HEK293 (cell line): ENCODE measurements at regions not wholly inside any gene's neighbourhood (a gene's known extent, or its start where the extent isn't known, plus 50 kb on each side); places are given as distances from the start of the nearest gene placed in this dataset.

Experiments
- ATF2 ChIP-seq: fragments of 450-650 bp; formaldehyde crosslinking; IDR thresholded peaks from 2 replicates; pipeline ENCODE4 v1.5.1; 2016; ENCODE audit warnings: missing biosample characterization, missing genetic modification characterization, low read depth
- CTCF ChIP-seq: fragments of 450-650 bp; formaldehyde crosslinking; IDR thresholded peaks from 2 replicates; pipeline ENCODE4 v1.5.1; 2016; ENCODE audit warnings: missing biosample characterization, missing genetic modification characterization
- SETDB1 ChIP-seq: IDR thresholded peaks from one replicate; pipeline ENCODE4 v1.6.1; 2017; ENCODE audit warnings: mild to moderate bottlenecking, low read length, moderate library complexity, mixed read lengths; ENCODE audit not compliant: insufficient read length
- ZFP37 ChIP-seq: fragments of 450-650 bp; formaldehyde crosslinking; IDR thresholded peaks from 2 replicates; pipeline ENCODE4 v1.5.1; 2016; ENCODE audit warnings: missing biosample characterization, missing genetic modification characterization
- ZNF121 ChIP-seq: fragments of 450-650 bp; formaldehyde crosslinking; IDR thresholded peaks from 2 replicates; pipeline ENCODE4 v1.5.1; 2016; ENCODE audit warnings: missing biosample characterization, missing genetic modification characterization
- ZNF24 ChIP-seq: fragments of 450-650 bp; formaldehyde crosslinking; IDR thresholded peaks from 2 replicates; pipeline ENCODE4 v1.5.1; 2016; ENCODE audit warnings: missing biosample characterization, missing genetic modification characterization
- ZNF274 ChIP-seq, 2 experiments: fragments of 200-500 bp in 1 of 2; fragments of 450-650 bp in 1 of 2; sonication (Bioruptor generic) in 1 of 2; formaldehyde crosslinking in 1 of 2; IDR thresholded peaks; 2 replicates each; pipeline versions ENCODE4 v1.5.1 to v1.6.1; 2014 to 2016; ENCODE audit warnings: borderline replicate concordance in 1 of 2, inconsistent platforms in 1 of 2, low read length in 1 of 2, missing biosample characterization in 1 of 2, missing genetic modification characterization in 1 of 2
- ZNF629 ChIP-seq: fragments of 450-650 bp; formaldehyde crosslinking; IDR thresholded peaks from 2 replicates; pipeline ENCODE4 v1.5.1; 2017; ENCODE audit warnings: missing biosample characterization, missing genetic modification characterization
- ZNF76 ChIP-seq: fragments of 450-650 bp; formaldehyde crosslinking; IDR thresholded peaks from 2 replicates; pipeline ENCODE4; 2016; ENCODE audit warnings: low read depth, missing biosample characterization, missing genetic modification characterization, borderline replicate concordance
- TF ChIP-seq, protein P1 (sequence below): fragments of 450-650 bp; formaldehyde crosslinking; IDR thresholded peaks from 2 replicates; pipeline ENCODE4 v1.5.1; 2016; ENCODE audit warnings: missing biosample characterization, missing genetic modification characterization
- TF ChIP-seq, protein P2 (sequence below): fragments of 450-650 bp; formaldehyde crosslinking; IDR thresholded peaks from 2 replicates; pipeline ENCODE4 v1.5.1; 2016; ENCODE audit warnings: missing biosample characterization, missing genetic modification characterization
- TF ChIP-seq, protein P3 (sequence below): fragments of 450-650 bp; formaldehyde crosslinking; IDR thresholded peaks from 2 replicates; pipeline ENCODE4 v1.5.1; 2016; ENCODE audit warnings: missing biosample characterization, missing genetic modification characterization

- no peak for TF ChIP-seq CTCF (tag by site-specific recombination)
- TF ChIP-seq ZNF121 (tag by site-specific recombination): no peak
- TF ChIP-seq ZNF274 (IDR thresholded peaks at IDR 0.05; ENCODE audit: low read length): no peak
- no peak for TF ChIP-seq ZNF274 (tag by site-specific recombination; IDR thresholded peaks at IDR 0.05; ENCODE audit: borderline replicate concordance)
- TF ChIP-seq, protein P1, sequence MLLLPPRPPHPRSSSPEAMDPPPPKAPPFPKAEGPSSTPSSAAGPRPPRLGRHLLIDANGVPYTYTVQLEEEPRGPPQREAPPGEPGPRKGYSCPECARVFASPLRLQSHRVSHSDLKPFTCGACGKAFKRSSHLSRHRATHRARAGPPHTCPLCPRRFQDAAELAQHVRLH (tag by site-specific recombination): no peak
- no peak for TF ChIP-seq ZNF629 (tag by site-specific recombination)
- TF ChIP-seq ZNF24 (tag by site-specific recombination): no peak
- TF ChIP-seq, protein P2, sequence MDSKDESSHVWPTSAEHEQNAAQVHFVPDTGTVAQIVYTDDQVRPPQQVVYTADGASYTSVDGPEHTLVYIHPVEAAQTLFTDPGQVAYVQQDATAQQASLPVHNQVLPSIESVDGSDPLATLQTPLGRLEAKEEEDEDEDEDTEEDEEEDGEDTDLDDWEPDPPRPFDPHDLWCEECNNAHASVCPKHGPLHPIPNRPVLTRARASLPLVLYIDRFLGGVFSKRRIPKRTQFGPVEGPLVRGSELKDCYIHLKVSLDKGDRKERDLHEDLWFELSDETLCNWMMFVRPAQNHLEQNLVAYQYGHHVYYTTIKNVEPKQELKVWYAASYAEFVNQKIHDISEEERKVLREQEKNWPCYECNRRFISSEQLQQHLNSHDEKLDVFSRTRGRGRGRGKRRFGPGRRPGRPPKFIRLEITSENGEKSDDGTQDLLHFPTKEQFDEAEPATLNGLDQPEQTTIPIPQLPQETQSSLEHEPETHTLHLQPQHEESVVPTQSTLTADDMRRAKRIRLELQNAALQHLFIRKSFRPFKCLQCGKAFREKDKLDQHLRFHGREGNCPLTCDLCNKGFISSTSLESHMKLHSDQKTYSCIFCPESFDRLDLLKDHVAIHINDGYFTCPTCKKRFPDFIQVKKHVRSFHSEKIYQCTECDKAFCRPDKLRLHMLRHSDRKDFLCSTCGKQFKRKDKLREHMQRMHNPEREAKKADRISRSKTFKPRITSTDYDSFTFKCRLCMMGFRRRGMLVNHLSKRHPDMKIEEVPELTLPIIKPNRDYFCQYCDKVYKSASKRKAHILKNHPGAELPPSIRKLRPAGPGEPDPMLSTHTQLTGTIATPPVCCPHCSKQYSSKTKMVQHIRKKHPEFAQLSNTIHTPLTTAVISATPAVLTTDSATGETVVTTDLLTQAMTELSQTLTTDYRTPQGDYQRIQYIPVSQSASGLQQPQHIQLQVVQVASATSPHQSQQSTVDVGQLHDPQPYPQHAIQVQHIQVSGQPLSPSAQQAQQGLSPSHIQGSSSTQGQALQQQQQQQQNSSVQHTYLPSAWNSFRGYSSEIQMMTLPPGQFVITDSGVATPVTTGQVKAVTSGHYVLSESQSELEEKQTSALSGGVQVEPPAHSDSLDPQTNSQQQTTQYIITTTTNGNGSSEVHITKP (tag by site-specific recombination): no peak
- TF ChIP-seq ZFP37 (tag by site-specific recombination): no peak
- no peak for TF ChIP-seq ATF2 (tag by site-specific recombination)
- TF ChIP-seq, protein P3, sequence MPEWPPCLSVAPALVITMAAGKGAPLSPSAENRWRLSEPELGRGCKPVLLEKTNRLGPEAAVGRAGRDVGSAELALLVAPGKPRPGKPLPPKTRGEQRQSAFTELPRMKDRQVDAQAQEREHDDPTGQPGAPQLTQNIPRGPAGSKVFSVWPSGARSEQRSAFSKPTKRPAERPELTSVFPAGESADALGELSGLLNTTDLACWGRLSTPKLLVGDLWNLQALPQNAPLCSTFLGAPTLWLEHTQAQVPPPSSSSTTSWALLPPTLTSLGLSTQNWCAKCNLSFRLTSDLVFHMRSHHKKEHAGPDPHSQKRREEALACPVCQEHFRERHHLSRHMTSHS (tag by site-specific recombination): no peak
- TF ChIP-seq ZNF76: no peak
- no peak for TF ChIP-seq SETDB1
Measured at GRCh38 chr9:79104951-79105350, 466.8 kb upstream of the TLE4 start.
